GM12891 (cell line): ENCODE measurements at regions not wholly inside any gene's neighbourhood (a gene's known extent, or its start where the extent isn't known, plus 50 kb on each side); places are given as distances from the start of the nearest gene placed in this dataset.

Source experiments
- PAX5 ChIP-seq: IDR thresholded peaks from 2 replicates; pipeline ENCODE4 v1.6.1; 2011; ENCODE audit warnings: low read length, moderate library complexity, mild to moderate bottlenecking; ENCODE audit not compliant: insufficient read depth, severe bottlenecking
- POLR2A ChIP-seq: IDR thresholded peaks from 2 replicates; pipeline ENCODE4 v1.6.1; 2011; ENCODE audit warnings: low read depth, low read length, control low read depth
- POLR2AphosphoS5 ChIP-seq: IDR thresholded peaks from 2 replicates; pipeline ENCODE4 v1.6.1; 2011; ENCODE audit warnings: low read depth, low read length, control low read depth
- POU2F2 ChIP-seq: IDR thresholded peaks from 2 replicates; pipeline ENCODE4 v1.6.1; 2011; ENCODE audit warnings: low read depth, mild to moderate bottlenecking, control low read depth, low read length, moderate library complexity
- SPI1 ChIP-seq: IDR thresholded peaks from 2 replicates; pipeline ENCODE4 v1.6.1; 2011; ENCODE audit warnings: low read depth, low read length, control low read depth
- TAF1 ChIP-seq: IDR thresholded peaks from 2 replicates; pipeline ENCODE4 v1.6.1; 2011; ENCODE audit warnings: low read depth, low read length, control low read depth

DNA sequence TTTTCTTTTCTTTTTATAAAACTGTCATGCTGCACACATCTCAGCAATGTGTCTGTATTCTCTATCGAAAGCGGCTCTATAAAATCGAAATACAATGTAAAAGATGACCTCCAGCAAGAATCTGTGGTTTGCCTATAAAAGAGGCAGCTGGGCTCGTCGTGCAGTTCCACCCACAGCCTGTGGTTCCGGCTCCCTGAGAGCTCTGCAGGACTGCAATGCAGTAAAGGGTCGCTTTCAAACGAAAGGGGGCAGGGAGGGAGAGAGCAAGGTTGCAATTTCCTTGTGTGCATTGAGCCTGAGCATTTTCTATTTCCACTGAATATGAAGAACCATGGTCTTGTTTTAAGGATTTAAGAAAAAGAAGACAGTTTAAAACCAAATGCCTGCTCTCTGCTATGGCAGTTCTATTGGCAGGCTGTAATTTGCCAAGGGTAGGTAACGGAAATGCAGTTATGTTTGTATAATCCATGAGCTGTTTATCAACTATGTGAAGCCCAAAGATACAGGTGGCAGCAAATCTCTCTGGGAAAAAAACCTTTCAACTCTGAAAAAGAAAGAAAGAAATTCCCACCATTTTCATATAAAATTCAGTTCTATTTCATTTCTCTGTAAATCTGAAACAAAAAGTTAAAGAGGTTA is 236.5 kb downstream of the HACE1 start:
- no peak for TF ChIP-seq SPI1
- TF ChIP-seq POLR2AphosphoS5 = no peak
- TF ChIP-seq POLR2A = no peak
- no peak for TF ChIP-seq TAF1
- no peak for TF ChIP-seq POU2F2
- no peak for TF ChIP-seq PAX5
